GM12873 (cell line): ENCODE measurements at regions not wholly inside any gene's neighbourhood (a gene's known extent, or its start where the extent isn't known, plus 50 kb on each side); places are given as distances from the start of the nearest gene placed in this dataset.

ENCODE experiments used
- TF ChIP-seq, protein P1 (sequence below): IDR thresholded peaks from 2 replicates; pipeline ENCODE4 v1.5.1; 2012; ENCODE audit warnings: low read depth, mild to moderate bottlenecking, moderate library complexity, low read length, control low read depth; ENCODE audit not compliant: insufficient read depth; ENCODE audit errors: missing control alignments

GRCh38 chr12:41956353-41956752 is 188.3 kb downstream of the GXYLT1 start:
- TF ChIP-seq, protein P1, sequence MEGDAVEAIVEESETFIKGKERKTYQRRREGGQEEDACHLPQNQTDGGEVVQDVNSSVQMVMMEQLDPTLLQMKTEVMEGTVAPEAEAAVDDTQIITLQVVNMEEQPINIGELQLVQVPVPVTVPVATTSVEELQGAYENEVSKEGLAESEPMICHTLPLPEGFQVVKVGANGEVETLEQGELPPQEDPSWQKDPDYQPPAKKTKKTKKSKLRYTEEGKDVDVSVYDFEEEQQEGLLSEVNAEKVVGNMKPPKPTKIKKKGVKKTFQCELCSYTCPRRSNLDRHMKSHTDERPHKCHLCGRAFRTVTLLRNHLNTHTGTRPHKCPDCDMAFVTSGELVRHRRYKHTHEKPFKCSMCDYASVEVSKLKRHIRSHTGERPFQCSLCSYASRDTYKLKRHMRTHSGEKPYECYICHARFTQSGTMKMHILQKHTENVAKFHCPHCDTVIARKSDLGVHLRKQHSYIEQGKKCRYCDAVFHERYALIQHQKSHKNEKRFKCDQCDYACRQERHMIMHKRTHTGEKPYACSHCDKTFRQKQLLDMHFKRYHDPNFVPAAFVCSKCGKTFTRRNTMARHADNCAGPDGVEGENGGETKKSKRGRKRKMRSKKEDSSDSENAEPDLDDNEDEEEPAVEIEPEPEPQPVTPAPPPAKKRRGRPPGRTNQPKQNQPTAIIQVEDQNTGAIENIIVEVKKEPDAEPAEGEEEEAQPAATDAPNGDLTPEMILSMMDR = no peak

- TF ChIP-seq, protein P1 = no peak
These were observed 194.2 kb downstream of the GXYLT1 start for GRCh38 chr12:41950455-41950854.

GRCh38 chr12:41946106-41946505 is 198.6 kb downstream of the GXYLT1 start:
- TF ChIP-seq, protein P1 = no peak

DNA sequence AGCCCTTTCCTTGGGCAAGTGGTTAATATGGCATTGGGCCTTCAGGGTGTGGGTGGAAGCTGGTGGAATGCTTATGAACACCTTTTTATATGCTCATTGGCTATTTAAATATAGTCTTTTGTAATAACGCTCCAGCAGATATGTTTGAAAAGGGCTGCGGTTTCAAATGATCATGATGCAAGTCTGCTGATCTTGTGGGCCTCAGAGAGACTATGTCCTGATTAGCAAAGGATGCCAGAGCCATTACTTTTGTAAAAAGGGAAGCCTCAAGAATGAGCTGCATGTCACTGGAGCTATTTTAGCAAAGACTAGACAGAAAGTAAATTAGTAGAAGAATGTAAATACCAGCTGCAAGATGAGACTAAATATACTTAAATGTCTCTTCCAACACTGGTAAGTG is 200.5 kb downstream of the GXYLT1 start:
- TF ChIP-seq, protein P1 = no peak

GRCh38 chr12:41943671-41944070 is 201.0 kb downstream of the GXYLT1 start:
- TF ChIP-seq, protein P1 = no peak

- TF ChIP-seq, protein P1 = no peak
These were observed 202.3 kb downstream of the GXYLT1 start for GRCh38 chr12:41942354-41942753.

DNA sequence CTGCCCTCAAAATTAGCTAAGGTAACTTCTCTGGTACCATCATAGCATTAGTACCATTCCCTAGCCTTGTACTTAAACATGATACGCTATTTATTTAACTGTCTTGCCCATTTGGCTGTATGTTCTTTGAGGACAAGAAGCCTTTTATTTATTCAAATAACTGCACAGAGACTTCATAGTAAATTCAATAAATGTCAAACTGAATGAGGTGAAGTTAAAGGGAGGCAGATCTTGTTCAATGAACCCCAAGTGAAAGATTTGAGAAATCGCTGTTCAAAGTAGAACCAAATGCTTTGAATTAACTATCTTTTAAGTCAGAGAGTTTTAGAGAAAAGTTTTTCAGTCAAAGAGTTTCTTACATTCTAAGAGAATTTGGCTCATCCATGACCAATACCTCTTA is 203.6 kb downstream of the GXYLT1 start:
- TF ChIP-seq, protein P1 = no peak
